GDM1 (cell line): ENCODE measurements at regions not wholly inside any gene's neighbourhood (a gene's known extent, or its start where the extent isn't known, plus 50 kb on each side); places are given as distances from the start of the nearest gene placed in this dataset.
"Not testable (repeated sequence)": the region's sequence is repeated elsewhere in the genome, so short reads cannot be mapped to it uniquely, and the experiment has no call there.

Experiments
- DNase-seq: peaks from one replicate; lab custom pipeline; 2025; lab: John Stamatoyannopoulos, UW

- no peak for DNase-seq
Observed at GRCh38 chr12:25384038-25384892, 133.5 kb upstream of the KRAS start.

GRCh38 chr12:25382311-25383106, 131.8 kb upstream of the KRAS start:
- no peak for DNase-seq

DNA sequence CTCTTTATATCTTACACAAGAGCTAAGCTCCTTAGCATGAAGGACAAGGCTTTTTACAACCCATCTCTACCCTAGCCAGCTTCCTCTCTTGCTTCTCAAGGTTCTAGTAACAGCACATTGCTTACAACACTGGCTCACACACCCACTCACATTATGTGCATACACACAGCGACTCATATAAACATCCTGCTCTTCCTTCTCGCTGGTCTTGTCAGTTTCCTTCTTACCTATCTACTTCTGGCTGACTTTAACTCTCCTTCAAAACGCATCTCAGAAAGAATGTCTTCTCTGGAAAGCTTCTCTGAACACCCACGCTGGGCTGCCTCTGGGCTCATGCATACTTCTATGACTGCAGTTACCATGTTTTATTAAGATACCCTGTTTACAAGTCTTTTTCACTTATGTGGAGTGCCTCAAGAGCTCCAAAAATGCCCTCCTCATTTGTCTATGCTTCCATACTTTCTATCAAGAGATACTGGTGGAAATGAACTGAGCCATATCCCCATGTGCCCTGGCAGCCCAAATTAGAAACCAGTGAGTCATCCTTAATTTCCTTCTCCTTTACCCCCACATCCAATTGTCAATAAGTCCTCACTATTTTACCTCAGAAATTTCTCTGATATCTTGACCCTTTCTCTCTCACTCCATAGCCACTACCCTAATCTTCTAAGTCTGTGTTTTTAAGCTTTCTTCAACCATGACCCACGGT, 126.9 kb upstream of the KRAS start:
- no peak for DNase-seq

DNA sequence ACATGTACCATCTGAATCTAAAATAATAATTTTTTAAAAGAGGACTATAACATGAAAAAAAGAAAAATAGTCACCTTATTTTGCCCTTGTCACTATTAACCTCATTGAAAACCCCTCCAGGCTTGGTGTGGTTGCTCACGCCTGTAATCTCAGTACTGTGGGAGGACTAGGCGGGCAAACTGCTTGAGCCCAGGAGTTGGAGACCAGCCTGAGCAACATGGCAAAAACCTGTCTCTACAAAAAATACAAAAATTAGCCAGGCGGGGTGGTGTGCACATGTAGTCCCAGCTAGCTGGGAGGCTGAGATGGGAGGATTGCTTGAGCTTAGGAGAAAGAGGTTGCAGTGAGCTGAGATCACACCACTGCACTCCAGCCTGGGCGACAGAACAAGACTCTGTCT, 126.3 kb upstream of the KRAS start:
- DNase-seq: no peak

GRCh38 chr12:25376407-25376806, 125.7 kb upstream of the KRAS start:
- no peak for DNase-seq

DNA sequence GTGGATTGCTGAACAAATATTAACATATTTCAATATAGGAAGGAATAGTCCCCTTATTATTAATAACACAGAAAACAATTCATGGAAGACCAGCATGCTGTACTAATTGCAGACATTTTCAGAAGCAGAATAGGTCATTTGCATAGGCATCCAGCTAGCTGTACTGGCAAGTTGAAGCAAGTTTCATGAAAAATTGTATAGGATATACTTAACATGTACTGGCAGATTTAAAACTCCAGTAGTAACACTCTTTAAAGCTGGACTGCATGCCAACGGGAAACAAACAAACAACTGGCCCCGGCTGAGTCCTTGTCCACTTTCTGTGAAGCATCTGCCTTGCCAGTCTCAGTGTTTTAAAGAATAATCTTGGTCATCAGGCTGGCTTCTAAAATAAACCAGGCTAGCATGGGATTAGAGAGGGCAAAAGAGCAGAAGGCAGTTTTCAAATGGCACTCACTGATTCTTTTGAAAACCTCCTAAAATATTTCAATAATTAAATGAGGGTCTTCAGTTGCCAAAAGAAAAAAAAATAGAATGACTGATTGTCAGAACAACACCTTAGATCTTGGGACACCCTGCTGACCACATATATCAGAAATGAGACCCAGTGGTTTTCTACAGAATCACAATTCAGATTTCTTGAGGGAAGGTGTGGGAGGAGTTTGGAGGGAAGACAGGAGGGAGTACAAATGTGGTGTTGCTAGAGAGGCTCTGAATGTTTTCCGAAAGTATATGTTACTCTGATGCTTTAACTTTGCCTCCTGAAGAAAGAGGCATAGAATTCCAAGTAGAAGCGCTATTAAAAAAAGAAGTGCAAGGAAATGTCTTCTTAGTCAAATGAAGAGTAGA, 122.5 kb upstream of the KRAS start:
- no peak for DNase-seq

GRCh38 chr12:25372002-25372401, 121.3 kb upstream of the KRAS start:
- no peak for DNase-seq

DNA sequence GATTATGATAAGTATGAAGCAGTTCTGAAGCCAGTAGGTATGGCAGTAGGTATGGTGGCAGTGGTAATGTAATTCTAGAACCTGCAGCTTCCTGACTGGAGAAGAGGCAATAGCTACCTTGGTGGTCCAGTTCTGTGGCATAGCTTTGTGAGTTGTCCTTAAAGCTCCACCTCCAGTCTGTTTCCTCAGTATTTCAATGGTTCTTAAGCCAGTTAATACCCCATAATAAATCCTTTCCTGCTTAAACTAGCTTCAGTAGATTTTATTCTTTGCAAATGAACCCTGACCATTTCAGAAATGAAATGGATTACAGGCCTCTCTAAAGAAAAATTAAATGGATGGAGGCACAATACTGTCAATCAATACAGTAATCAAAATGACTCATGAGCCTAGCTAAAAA, 117.8 kb upstream of the KRAS start:
- DNase-seq: no peak

DNA sequence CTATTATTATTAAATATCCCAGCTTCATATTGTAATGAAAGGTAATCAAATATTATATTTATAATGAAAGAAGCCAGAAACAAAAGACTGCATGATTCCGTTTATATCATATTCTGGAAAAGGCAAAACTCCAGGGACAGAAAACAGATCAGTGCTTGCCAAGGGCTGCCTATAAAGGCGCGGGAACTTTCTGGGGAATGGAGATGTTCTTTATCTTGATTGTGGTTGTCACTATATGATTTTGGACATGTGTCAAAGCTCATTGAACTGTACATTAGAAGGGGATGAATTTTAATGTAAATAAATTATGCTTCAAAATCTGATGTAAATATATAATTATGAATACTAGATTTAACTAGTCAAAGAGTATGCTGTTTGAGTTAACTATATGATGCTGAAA, 115.4 kb upstream of the KRAS start:
- no peak for DNase-seq

DNA sequence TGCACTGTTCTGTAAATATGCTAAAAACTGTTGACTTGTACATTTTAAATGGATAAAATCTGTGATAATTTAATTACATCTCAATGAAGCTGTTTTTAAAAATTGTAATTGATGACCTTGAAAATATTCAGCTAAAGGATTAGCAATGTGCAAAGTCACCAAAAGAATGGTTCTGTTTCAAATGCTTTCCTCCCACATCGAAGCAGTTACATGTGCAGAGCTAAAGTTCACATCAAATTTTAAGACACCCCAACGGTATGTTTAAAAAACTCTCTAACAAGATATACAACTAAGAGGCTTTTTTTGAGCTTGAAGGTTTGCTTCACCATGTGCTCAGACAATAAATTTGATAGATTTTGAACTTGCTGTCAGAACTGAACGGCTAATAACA, 114.6 kb upstream of the KRAS start:
- no peak for DNase-seq

DNA sequence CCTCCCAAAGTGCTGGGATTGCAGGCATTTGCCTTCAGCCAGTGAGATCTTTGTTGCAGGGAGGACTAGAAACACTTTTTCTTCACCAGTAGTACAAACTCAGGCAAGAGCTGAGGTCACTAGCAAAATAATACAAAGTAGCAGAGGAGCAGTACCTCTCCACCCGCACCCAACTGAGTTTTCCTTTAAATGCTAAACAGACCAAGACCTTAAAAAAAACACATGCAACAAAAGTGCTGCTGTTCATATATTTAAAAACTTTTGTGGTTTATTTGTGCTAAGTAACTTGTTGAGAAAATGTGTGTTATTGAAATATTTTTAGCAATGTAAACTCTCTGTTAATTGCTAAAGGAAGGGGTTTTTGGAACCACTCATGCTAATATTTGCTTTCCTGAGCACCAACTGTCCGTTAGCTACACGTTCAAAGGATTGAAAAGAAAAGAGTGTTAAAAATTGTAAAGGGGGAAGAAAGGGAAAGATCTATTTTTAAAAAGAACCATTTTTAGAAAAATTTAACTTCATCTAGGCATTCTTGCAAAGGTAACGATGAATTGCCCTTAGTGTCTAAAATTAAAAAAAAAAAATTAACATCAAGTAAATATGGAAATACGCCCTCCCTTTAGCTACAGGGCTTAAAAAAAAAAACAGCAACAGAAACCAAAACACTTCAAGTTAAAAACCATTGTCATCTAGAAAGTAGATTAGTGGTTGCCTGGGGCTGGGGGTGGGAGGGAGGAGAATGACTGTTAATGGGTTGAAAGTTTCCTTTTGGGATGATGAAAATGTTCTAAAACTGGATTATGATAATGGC, 114.0 kb upstream of the KRAS start:
- DNase-seq: no peak

DNA sequence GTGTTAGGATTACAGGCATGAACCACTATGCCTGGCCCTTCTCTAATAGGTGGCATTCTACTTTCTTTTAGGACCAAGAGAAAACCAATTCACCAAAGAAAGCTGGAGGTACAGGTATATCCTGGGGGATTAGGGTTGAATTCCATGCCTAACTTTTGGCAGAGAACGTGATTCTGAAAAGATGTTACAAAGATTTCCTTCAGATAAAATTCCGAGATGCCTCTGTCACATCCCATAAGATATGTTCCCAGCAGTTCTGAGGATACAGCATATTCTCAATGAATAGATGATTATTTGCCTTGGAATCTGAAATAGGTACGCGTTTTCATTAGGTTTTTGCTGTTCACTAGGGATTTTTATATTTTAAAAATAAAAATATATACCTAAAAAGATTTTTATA, 111.9 kb upstream of the KRAS start:
- DNase-seq: no peak

- DNase-seq: no peak
Observed at GRCh38 chr12:25361511-25361910, 110.8 kb upstream of the KRAS start.

DNA sequence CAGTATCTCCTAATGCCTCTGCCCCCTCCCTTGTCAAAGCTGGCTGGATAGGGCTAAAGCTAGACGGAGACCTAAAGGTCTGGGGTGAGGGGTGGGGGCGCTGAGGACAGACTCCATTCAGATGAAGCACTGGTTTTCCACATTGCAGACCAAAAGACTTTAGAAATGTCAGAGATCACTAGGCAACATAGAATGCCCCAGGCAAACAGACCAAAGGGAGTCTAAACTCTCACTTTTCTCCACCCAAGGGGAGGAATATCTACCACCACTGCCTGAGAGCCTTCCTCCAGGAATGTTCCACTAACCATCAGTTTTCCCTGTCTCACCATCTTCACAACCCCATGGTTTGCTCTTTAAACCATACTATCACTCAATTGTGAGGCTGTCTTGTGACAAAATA, 106.9 kb upstream of the KRAS start:
- DNase-seq: no peak

DNA sequence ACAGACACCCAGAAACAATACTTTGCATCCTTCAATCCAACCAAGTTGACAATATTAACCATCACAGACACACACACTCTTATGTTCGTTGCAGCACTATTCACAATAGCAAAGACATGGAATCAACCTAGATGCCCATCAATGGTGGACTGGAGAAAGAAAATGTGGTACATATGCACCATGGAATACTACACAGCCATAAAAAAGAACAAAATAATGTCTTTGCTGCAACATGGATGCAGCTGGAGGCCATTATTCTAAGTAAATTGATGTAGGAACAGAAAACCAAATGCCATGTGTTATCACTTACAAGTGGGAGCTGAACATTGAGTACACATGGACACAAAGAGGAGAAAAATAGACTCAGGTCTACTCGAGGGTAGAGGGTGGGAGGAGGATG, 102.2 kb upstream of the KRAS start:
- not testable (repeated sequence) for DNase-seq

DNA sequence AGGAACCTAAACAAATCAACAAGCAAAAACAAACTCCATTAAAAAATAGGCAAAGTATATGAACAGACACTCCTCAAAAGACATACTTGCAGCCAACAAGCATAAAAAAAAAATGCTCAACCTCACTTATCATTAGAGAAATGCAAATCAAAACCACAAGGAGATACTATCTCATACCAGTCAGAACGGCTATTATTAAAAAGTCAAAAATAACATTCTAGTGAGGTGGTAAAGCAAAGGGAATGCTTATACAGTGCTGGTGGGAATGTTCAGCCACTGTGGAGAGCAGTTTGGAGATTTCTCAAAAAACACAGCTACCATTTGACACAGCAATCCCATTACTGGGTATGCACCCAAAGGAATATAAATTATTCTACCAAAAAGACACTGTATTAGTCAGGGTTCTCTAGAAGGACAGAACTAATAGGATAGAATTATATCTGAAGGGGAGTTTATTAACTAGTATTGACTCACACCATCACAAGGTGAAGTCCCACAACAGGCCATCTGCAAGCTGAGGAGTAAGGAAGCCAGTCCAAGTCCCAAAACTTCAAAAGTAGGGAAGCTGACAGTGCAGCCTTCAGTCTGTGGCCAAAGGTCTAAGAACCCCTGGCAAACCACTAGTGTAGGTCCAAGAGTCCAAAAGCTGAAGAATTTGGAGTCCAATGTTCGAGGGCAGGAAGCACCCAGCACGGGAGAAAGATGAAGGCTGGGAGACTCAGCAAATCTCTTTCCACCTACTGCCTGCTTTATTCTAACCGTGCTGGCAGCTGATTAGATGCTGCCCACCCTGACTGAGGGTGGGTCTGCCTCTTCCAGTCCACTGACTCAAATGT, 101.6 kb upstream of the KRAS start:
- DNase-seq: no peak

GRCh38 chr12:25348593-25348895, 97.8 kb upstream of the KRAS start:
- no peak for DNase-seq

DNA sequence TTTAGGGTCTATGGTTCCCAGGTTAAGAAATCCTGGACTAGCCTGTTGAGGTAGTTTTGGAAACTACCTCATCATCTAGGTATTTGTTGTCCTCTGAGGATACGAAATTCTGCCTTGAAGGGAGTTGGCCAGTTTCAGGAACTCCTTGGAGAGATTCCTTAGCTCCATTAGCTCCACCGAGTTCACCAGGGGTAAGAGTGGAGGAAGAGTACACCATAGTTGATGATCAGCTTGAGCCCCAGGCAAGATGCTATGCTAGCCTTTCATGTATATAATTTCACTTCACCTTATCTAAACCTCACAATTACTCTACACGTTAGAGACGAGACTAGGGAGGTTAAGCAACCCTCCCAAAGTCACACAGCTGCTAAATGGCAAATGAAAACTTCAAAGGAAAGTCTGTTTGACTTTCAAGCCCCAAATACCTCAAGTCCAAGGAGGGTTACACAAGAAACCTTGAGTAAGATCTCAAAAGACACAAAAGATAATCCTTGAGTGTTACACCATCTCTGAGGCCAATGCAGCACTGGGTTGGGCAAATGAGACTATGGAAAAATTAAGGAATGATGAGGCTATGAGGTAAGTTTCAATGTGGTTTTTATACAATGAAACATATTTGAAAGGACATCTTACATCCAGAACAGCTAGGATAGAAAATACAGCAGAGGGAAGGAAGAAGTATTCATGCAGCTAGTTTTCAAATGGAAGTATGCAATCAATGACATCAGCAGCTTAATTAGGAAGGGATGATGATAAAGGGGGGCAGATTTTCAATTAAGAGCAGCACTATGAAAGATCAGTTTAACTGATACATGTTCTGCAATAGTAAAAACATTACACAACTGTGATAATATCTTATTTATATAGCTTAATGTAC, 97.2 kb upstream of the KRAS start:
- no peak for DNase-seq

DNA sequence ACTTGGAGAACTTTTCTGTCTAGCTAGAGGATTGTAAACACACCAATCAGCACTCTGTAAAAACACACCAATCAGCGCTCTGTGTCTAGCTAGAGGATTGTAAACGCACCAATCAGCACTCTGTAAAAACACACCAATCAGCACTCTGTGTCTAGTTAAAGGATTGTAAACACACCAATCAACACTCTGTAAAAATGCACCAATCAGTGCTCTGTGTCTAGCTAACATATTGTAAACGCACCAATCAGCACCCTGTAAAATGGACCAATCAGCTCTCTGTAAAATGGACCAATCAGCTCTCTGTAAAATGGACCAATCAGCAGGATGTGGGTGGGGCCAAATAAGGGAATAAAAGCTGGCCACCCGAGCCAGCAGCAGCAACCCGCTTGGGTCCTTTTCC, 91.1 kb upstream of the KRAS start:
- not testable (repeated sequence) for DNase-seq
